ENCODE measurements at regions not wholly inside any gene's neighbourhood (a gene's known extent, or its start where the extent isn't known, plus 50 kb on each side); places are given as distances from the start of the nearest gene placed in this dataset.

GRCh38 chr20:60636417-60636816, 615.6 kb upstream of the CDH4 start:
- Histone ChIP-seq H4K5ac (ENCODE audit: low read depth, low read length) (no peak overlapping the region), H3K18ac (ENCODE audit: low read depth, low read length) (no peak overlapping the region), H3K14ac (replicated peaks; ENCODE audit: low read depth, low read length) (no peak overlapping the region), H3K56ac (ENCODE audit: extremely low read depth, insufficient read depth, low read length) (no peak overlapping the region), H4K8ac (ENCODE audit: low read depth in 2 of 2, low read length in 2 of 2) (no peak overlapping the region), H2BK15ac (ENCODE audit: low read depth, low read length) (no peak overlapping the region), H2AK5ac (ENCODE audit: low read depth, low read length) (no peak overlapping the region), H2AK9ac (replicated peaks; ENCODE audit: low read depth, low read length, poor library complexity) (no peak overlapping the region), H3K27me3 (ENCODE audit: control insufficient read depth, insufficient read depth, low read length) (no peaks in the 10 kb centered on the region), H3K4me3 (ENCODE audit: insufficient read depth, low read depth, low read length) (no peak overlapping the region), H2AFZ (replicated peaks; ENCODE audit: low read length, poor library complexity) (no peak overlapping the region), H3K36me3 (ENCODE audit: control insufficient read depth, insufficient read depth, low read length) (no peaks in the 10 kb centered on the region), H2BK5ac (ENCODE audit: low read depth, low read length, poor library complexity, severe bottlenecking) (no peak overlapping the region), H3K23ac (ENCODE audit: low read depth, low read length) (no peak overlapping the region), H4K20me1 (ENCODE audit: insufficient read depth, low read length) (no peaks in the 10 kb centered on the region), H3K79me1 (ENCODE audit: low read depth in 1 of 2, low read length in 2 of 2) (no peaks in the 10 kb centered on the region), H3K4me1 (ENCODE audit: control insufficient read depth, insufficient read depth, low read length) (no peaks in the 10 kb centered on the region), H3K9ac (ENCODE audit: low read depth, low read length) (no peak overlapping the region), H2BK20ac (ENCODE audit: low read depth, low read length) (no peak overlapping the region), H2BK120ac (ENCODE audit: low read depth, low read length) (no peak overlapping the region), H4K91ac (ENCODE audit: insufficient read depth, low read depth, low read length) (no peak overlapping the region), H3K9me1 (ENCODE audit: insufficient read depth, low read length) (no peaks in the 10 kb centered on the region), H3K4me2 (ENCODE audit: low read depth, low read length) (no peak overlapping the region), H3K27ac (ENCODE audit: insufficient read depth, low read length) (no peak overlapping the region), H3K4ac (ENCODE audit: low read depth, low read length) (no peak overlapping the region), H3K9me3 (ENCODE audit: control insufficient read depth, insufficient read depth, low read length) (peaks cover 30% of the 10 kb centered on the region)
- TF ChIP-seq ELK1 (IDR thresholded peaks at IDR 0.05; ENCODE audit: borderline replicate concordance, low read depth, low read length), result no peak
- no peak for TF ChIP-seq CTCF (conservative IDR thresholded peaks at IDR 0.05; ENCODE audit: low read depth, low read length)
- no peak for TF ChIP-seq MAZ (IDR thresholded peaks at IDR 0.05; ENCODE audit: borderline replicate concordance, low read depth, low read length)
- no peak for TF ChIP-seq SMC3 (IDR thresholded peaks at IDR 0.05; ENCODE audit: low read depth, low read length)
- TF ChIP-seq MAFK (IDR thresholded peaks at IDR 0.05; ENCODE audit: low read depth, low read length), result no peak
- TF ChIP-seq POLR2A (IDR thresholded peaks at IDR 0.05; ENCODE audit: low read depth, low read length), result no peak
- TF ChIP-seq RAD21 (IDR thresholded peaks at IDR 0.05; ENCODE audit: low read length), result no peak
- TF ChIP-seq RFX5 (IDR thresholded peaks at IDR 0.05; ENCODE audit: low read depth, low read length), result no peak
- TF ChIP-seq FOS (IDR thresholded peaks at IDR 0.05; ENCODE audit: low read depth, low read length), result no peak
- no peak for TF ChIP-seq MXI1 (IDR thresholded peaks at IDR 0.05; ENCODE audit: borderline replicate concordance, low read depth, low read length)
- TF ChIP-seq BHLHE40 (IDR thresholded peaks at IDR 0.05; ENCODE audit: low read depth, low read length), result no peak
- no peak for TF ChIP-seq RCOR1 (IDR thresholded peaks at IDR 0.05; ENCODE audit: insufficient replicate concordance, low read length)
- no peak for TF ChIP-seq USF2 (IDR thresholded peaks at IDR 0.05; ENCODE audit: low read depth, low read length)
- TF ChIP-seq NFE2L2 (IDR thresholded peaks at IDR 0.05; ENCODE audit: low read depth, low read length), result no peak
- TF ChIP-seq CHD1 (IDR thresholded peaks at IDR 0.05; ENCODE audit: low read depth, low read length), result no peak
- TF ChIP-seq CEBPB (IDR thresholded peaks at IDR 0.05; ENCODE audit: low read depth, low read length), result no peak
- ChIA-PET CTCF (no interaction called here), POLR2A (ENCODE audit: unreplicated experiment) (no interaction called here)
- ATAC-seq (ENCODE audit: low read depth) (no peak), DNase-seq (no peak)
- 80% methylated on average over 1 of the region's 5 CpGs; no CpG with 5 or more reads in 1 of the 2 experiments for WGBS, 2 experiments (ENCODE audit: extremely low coverage in 2 of 2, insufficient read length in 1 of 2)
- dilution Hi-C loops (cut with HindIII; ENCODE audit: low sequenced_read_pairs, unreplicated experiment), result no loop called here
- BruUV-seq (replicated peaks), result no TSS peak
- in situ Hi-C loops (cut with MboI; ENCODE audit: low sequenced_read_pairs), result no loop called here
- intact Hi-C loops (cut with micrococcal nuclease), result no loop called here
